MM.1S (cell line): ENCODE measurements at regions not wholly inside any gene's neighbourhood (a gene's known extent, or its start where the extent isn't known, plus 50 kb on each side); places are given as distances from the start of the nearest gene placed in this dataset.

Source experiments
- EZH2 ChIP-seq: fragments of 300-600 bp; sonication (generic); optimal IDR thresholded peaks from 2 replicates; pipeline ENCODE3; 2017; ENCODE audit warnings: low read depth, mild to moderate bottlenecking, antibody characterized with exemption, low read length, mixed read lengths
- TF ChIP-seq, protein P1 (sequence below): fragments of 300-600 bp; sonication (generic); IDR thresholded peaks from 2 replicates; pipeline ENCODE4 v1.5.1; 2016; ENCODE audit warnings: antibody characterized with exemption, low read length, mixed read lengths

DNA sequence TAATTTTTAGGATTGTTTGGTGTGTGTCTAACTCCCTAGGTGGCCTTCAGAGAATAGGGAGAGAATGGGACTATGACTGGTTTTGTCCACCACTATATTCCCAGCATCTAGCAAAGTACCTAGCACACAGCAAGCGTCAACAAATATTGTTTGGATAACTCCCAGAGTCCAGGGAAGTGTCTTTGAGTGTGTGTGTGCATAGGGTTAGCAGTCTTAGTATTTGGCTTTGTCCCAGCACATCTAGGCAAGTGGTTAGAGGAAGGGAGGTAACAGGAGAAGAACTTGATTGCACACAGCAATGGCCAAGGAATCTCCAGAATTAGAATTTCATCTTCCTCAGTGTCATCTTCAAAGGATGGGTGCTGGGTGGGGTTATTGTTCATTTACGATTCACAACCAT is 385.4 kb upstream of the CDH5 start:
- TF ChIP-seq, protein P1, sequence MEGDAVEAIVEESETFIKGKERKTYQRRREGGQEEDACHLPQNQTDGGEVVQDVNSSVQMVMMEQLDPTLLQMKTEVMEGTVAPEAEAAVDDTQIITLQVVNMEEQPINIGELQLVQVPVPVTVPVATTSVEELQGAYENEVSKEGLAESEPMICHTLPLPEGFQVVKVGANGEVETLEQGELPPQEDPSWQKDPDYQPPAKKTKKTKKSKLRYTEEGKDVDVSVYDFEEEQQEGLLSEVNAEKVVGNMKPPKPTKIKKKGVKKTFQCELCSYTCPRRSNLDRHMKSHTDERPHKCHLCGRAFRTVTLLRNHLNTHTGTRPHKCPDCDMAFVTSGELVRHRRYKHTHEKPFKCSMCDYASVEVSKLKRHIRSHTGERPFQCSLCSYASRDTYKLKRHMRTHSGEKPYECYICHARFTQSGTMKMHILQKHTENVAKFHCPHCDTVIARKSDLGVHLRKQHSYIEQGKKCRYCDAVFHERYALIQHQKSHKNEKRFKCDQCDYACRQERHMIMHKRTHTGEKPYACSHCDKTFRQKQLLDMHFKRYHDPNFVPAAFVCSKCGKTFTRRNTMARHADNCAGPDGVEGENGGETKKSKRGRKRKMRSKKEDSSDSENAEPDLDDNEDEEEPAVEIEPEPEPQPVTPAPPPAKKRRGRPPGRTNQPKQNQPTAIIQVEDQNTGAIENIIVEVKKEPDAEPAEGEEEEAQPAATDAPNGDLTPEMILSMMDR: no peak
- TF ChIP-seq EZH2: no peak
